NCI-H345 (cell line): ENCODE measurements at regions not wholly inside any gene's neighbourhood (a gene's known extent, or its start where the extent isn't known, plus 50 kb on each side); places are given as distances from the start of the nearest gene placed in this dataset.
"Not testable (repeated sequence)": the region's sequence is repeated elsewhere in the genome, so short reads cannot be mapped to it uniquely, and the experiment has no call there.

Experiments used
- DNase-seq: peaks from one replicate; lab custom pipeline; 2025; lab: John Stamatoyannopoulos, UW

GRCh38 chrX:129361576-129361975, 161.7 kb downstream of the SMARCA1 start:
- no peak for DNase-seq

GRCh38 chrX:129360175-129360574, 163.1 kb downstream of the SMARCA1 start:
- peak; percentile 31 for DNase-seq

GRCh38 chrX:129359269-129359668, 164.0 kb downstream of the SMARCA1 start:
- DNase-seq: no peak

GRCh38 chrX:129357428-129357827, 165.9 kb downstream of the SMARCA1 start:
- not testable (repeated sequence) for DNase-seq

GRCh38 chrX:129347291-129347690, 176.0 kb downstream of the SMARCA1 start:
- no peak for DNase-seq

GRCh38 chrX:129346574-129346973, 176.7 kb downstream of the SMARCA1 start:
- DNase-seq: no peak

- DNase-seq: not testable (repeated sequence)
Measured at GRCh38 chrX:129337264-129337663, 186.0 kb downstream of the SMARCA1 start.

- DNase-seq: no peak
Measured at GRCh38 chrX:129323115-129323514, 200.2 kb downstream of the SMARCA1 start.

GRCh38 chrX:129318375-129318774, 204.9 kb downstream of the SMARCA1 start:
- no peak for DNase-seq

GRCh38 chrX:129316461-129316860, 206.8 kb downstream of the SMARCA1 start:
- DNase-seq: no peak

GRCh38 chrX:129310000-129310399, 213.3 kb downstream of the SMARCA1 start:
- no peak for DNase-seq

- no peak for DNase-seq
Measured at GRCh38 chrX:129262912-129263311, 260.4 kb downstream of the SMARCA1 start.

GRCh38 chrX:129255516-129255915, 267.8 kb downstream of the SMARCA1 start:
- not testable (repeated sequence) for DNase-seq

- no peak for DNase-seq
Measured at GRCh38 chrX:129249563-129249962, 273.7 kb downstream of the SMARCA1 start.

GRCh38 chrX:129247642-129248041, 275.6 kb downstream of the SMARCA1 start:
- no peak for DNase-seq

GRCh38 chrX:129239371-129239770, 283.9 kb downstream of the SMARCA1 start:
- DNase-seq: no peak

- no peak for DNase-seq
Measured at GRCh38 chrX:129238011-129238410, 285.3 kb downstream of the SMARCA1 start.

GRCh38 chrX:129235903-129236302, 287.4 kb downstream of the SMARCA1 start:
- no peak for DNase-seq

- no peak for DNase-seq
Measured at GRCh38 chrX:129233786-129234185, 289.5 kb downstream of the SMARCA1 start.

- DNase-seq: no peak
Measured at GRCh38 chrX:129230850-129231512, 292.3 kb downstream of the SMARCA1 start.

GRCh38 chrX:129230168-129230567, 293.1 kb downstream of the SMARCA1 start:
- DNase-seq: no peak

GRCh38 chrX:129227366-129227765, 295.9 kb downstream of the SMARCA1 start:
- no peak for DNase-seq

- DNase-seq: no peak
Measured at GRCh38 chrX:129193357-129193756, 329.9 kb downstream of the SMARCA1 start.

GRCh38 chrX:129188231-129188630, 335.1 kb downstream of the SMARCA1 start:
- DNase-seq: no peak
